ENCODE measurements at regions not wholly inside any gene's neighbourhood (a gene's known extent, or its start where the extent isn't known, plus 50 kb on each side); places are given as distances from the start of the nearest gene placed in this dataset.

GRCh38 chr18:1463981-1464380, 559.3 kb downstream of the ADCYAP1 start:
- no peak for TF ChIP-seq POLR2A (IDR thresholded peaks at IDR 0.05)
- TF ChIP-seq CTCF (IDR thresholded peaks at IDR 0.05), result no peak

All from esophagus squamous epithelium (tissue), 4 donors.